GM18873 (cell line): ENCODE measurements at regions not wholly inside any gene's neighbourhood (a gene's known extent, or its start where the extent isn't known, plus 50 kb on each side); places are given as distances from the start of the nearest gene placed in this dataset.
"Not testable (repeated sequence)": the region's sequence is repeated elsewhere in the genome, so short reads cannot be mapped to it uniquely, and the experiment has no call there.

ENCODE experiments used
- ATAC-seq: cut with Tn5 transposase; IDR thresholded peaks from one replicate; pipeline ENCODE4 v1.9.1; 2021; ENCODE audit warnings: mild to moderate bottlenecking, moderate library complexity, moderate number of reproducible peaks; ENCODE audit not compliant: unreplicated experiment, low FRiP score

GRCh38 chrX:98300536-98300935 lies 1416.8 kb downstream of the RPA4 start:
- not testable (repeated sequence) for ATAC-seq

- ATAC-seq = no peak
These were observed 1447.7 kb downstream of the RPA4 start for GRCh38 chrX:98331407-98331806.

GRCh38 chrX:98338544-98338943 lies 1454.8 kb downstream of the RPA4 start:
- no peak for ATAC-seq

DNA sequence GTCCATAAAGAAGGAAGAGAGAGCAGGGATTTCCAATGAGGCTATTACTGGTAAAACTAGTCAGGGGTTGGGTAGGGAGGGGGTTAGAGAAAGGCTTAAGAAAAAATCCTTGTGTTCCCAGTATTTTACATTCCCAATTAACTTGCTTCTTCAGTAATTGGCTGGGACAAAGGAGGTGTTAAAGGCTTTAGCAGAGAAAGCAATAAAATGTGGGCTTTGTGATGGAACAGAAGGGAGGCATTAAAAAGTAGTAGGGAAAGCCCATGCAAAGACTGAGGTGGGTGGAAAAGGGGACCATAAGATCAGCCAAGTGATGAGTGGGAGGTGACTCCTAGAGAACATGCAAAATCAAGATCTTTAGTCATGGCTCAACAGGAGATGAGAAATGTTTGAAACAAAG lies 1467.2 kb downstream of the RPA4 start:
- ATAC-seq = no peak

- ATAC-seq = no peak
These were observed 1473.4 kb downstream of the RPA4 start for GRCh38 chrX:98357146-98357545.

DNA sequence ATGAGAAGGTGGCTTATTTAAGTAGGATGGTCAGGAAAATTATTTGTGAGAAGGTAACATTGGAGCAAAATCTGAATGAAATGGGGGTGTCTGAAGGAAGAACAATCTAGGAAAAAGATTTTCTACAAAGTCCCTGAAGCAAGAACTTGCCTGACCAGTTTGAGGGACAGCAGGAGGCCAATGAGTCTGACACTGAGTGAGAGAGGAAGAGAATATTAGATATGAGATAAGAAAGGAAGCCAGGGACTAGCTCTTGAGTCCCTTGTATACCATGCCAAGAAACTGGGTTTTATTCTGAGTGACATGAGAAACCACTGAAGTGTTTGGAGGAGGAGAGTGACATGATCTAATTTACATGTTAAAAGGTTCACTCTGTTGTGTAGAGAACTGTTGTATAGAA lies 1478.9 kb downstream of the RPA4 start:
- ATAC-seq = no peak

GRCh38 chrX:98371994-98372393 lies 1488.3 kb downstream of the RPA4 start:
- ATAC-seq = no peak

DNA sequence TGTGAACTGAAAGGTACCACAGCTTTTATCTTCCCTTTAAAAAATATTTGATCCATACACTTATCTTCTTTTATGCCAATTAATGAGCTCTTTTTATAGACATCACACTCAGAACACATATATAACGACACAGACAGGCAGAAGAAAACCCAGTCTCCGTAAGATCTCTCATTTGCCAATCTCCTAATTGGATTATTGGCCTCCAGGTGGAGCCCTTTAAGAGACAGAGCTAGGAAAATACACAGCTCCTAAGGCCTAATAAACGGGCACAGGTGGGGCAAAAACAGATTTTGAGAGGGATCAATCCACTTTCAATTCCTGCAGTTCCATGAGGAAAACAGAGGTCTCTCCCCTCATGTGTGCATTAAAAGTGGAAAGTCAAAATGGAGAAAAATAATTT lies 1495.4 kb downstream of the RPA4 start:
- no peak for ATAC-seq

- ATAC-seq = no peak
These were observed 1496.4 kb downstream of the RPA4 start for GRCh38 chrX:98380106-98380505.

DNA sequence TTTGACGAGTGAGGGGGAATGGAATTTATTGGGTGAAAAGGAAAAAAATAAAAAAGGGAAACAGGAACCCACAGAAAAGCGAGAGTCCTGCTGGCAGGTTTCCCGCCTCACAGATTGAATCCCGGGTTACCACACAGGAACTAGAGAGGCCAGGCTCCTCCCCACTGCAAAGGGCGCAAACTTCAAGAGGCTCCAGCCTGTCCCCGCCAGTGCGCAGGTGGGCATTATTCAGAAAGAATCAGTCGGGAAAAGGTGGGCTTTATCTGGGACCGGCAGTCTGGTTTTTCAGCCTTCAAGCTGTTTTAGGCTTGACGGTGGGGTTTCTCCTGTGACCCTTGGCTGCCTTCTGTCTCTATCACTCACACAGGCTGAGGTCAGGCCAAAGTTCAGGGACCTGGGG lies 1496.8 kb downstream of the RPA4 start:
- ATAC-seq = no peak

DNA sequence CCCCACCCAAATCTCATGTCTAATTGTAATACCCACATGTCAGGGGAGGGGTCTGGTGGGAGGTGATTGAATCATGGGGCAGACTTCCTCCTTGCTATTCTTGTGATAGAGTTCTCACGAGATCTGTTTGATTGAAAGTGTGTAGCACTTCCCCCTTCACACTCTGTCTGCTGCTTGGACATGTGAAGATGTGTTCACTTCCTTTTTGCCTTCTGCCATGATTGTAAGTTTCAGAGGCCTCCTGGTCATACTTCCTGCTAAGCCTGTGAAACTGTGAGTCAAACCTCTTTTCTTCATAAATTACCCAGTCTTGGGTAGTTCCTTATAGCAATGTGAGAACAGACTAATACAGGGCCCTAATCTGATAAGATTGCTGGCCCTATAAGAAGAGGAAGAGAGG lies 1514.8 kb downstream of the RPA4 start:
- ATAC-seq = no peak

- no peak for ATAC-seq
These were observed 1521.7 kb downstream of the RPA4 start for GRCh38 chrX:98405376-98405775.

GRCh38 chrX:98407584-98407983 lies 1523.9 kb downstream of the RPA4 start:
- ATAC-seq = no peak

DNA sequence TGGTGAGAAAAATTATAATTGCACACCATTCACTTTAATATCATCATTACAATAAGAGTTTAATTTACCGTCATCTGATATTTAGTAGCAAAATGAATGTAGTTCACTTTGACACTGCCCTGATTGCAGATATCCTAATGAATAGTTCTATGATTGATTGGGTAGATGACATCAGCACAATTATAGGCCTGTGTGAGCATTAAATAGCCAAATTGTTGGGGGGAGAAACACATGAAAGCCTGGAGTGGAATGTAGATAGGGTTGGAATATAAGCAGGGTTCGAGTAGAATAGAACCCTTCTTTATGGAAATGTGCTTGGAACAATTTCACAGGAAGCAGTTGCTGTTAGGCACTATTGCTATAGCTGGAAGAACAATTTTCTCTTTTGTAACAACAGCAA lies 1526.2 kb downstream of the RPA4 start:
- no peak for ATAC-seq

- ATAC-seq = no peak
These were observed 1528.3 kb downstream of the RPA4 start for GRCh38 chrX:98412058-98412457.

- no peak for ATAC-seq
These were observed 1538.8 kb downstream of the RPA4 start for GRCh38 chrX:98422536-98422935.

- ATAC-seq = no peak
These were observed 1548.7 kb downstream of the RPA4 start for GRCh38 chrX:98432413-98432812.

GRCh38 chrX:98448524-98448923 lies 1564.8 kb downstream of the RPA4 start:
- ATAC-seq = no peak

- ATAC-seq = no peak
These were observed 1568.7 kb downstream of the RPA4 start for GRCh38 chrX:98452456-98452855.

DNA sequence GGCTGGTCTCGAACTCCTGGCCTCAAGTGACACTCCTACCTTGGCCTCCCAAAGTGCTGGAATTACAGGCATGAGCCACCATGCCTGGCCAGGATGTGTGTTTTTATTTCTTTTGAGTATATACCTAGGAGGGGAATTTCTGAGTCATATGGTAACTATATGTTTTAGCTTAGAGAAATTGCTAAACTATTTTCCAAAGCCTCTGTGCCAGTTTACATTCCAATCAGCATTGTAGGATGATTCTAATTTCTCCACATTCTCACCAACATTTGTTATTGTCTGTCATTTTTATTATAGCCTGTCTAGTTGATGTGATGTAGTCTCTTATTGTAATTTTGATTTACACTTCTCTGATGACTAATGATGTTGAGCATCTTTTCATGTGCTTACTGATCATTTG lies 1576.0 kb downstream of the RPA4 start:
- no peak for ATAC-seq

GRCh38 chrX:98480606-98481005 lies 1596.9 kb downstream of the RPA4 start:
- no peak for ATAC-seq

- ATAC-seq = no peak
These were observed 1597.9 kb downstream of the RPA4 start for GRCh38 chrX:98481636-98482035.

DNA sequence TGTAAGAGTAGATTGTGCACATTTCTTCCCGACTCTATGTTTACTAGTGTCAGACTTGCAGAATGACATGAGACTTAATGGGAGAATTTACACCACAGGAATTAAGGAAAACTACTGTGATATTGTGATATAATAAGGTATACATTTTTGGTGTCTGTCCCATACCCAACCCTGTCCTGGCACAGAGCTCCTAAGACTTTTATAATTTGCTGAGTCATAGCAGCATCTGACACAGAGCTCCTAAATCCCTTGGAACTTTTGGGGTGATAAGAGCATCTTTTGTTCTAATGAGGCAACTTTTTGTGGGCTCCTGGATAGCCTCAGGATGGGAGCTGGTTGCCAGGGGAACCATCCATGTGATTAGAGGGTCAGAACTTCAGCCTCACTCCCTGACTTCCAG lies 1607.0 kb downstream of the RPA4 start:
- ATAC-seq = no peak
